Liver (tissue), 3 donors: ENCODE measurements at regions not wholly inside any gene's neighbourhood (a gene's known extent, or its start where the extent isn't known, plus 50 kb on each side); places are given as distances from the start of the nearest gene placed in this dataset.

Source experiments
- ATF3 ChIP-seq: IDR thresholded peaks from 2 replicates; pipeline ENCODE4 v1.6.1; 2016; ENCODE audit warnings: antibody characterized with exemption
- CTCF ChIP-seq: fragments of 150-350 bp; IDR thresholded peaks from 2 replicates; pipeline ENCODE4 v1.5.1; 2017; ENCODE audit warnings: improper control_type of control experiment, low read depth, low read length; ENCODE audit not compliant: missing input control
- EGR1 ChIP-seq, 2 donors: IDR thresholded peaks; 2 replicates each; pipeline ENCODE4 v1.6.1; 2016 to 2018; ENCODE audit warnings: antibody characterized with exemption in 2 of 2, low read depth in 2 of 2
- FOXA1 ChIP-seq: IDR thresholded peaks from 2 replicates; pipeline ENCODE4 v1.6.1; 2016; ENCODE audit warnings: antibody characterized with exemption
- GABPA ChIP-seq, 2 donors: IDR thresholded peaks in 1 of 2; conservative IDR thresholded peaks in 1 of 2; 2 replicates each; pipeline ENCODE4 v1.6.1; 2016; ENCODE audit warnings: antibody characterized with exemption in 2 of 2, mild to moderate bottlenecking in 1 of 2, moderate library complexity in 1 of 2
- MAX ChIP-seq: IDR thresholded peaks from 2 replicates; pipeline ENCODE4 v1.6.1; 2016; ENCODE audit warnings: antibody characterized with exemption
- RAD21 ChIP-seq, 2 donors: IDR thresholded peaks; 2 replicates each; pipeline ENCODE4 v1.6.1; 2016; ENCODE audit warnings: antibody characterized with exemption in 2 of 2, mild to moderate bottlenecking in 2 of 2
- REST ChIP-seq: IDR thresholded peaks from 2 replicates; pipeline ENCODE4 v1.6.1; 2016; ENCODE audit warnings: antibody characterized with exemption, mild to moderate bottlenecking
- YY1 ChIP-seq: IDR thresholded peaks from 2 replicates; pipeline ENCODE4 v1.6.1; 2016; ENCODE audit warnings: antibody characterized with exemption, mild to moderate bottlenecking
- ZBTB33 ChIP-seq: IDR thresholded peaks from 2 replicates; pipeline ENCODE4 v1.6.1; 2016; ENCODE audit warnings: antibody characterized with exemption
- donor health status: healthy.
- donor health status: healthy.

GRCh38 chr2:81412681-81413080, 1108.1 kb upstream of the LRRTM1 start:
- TF ChIP-seq CTCF (no peak), FOXA1 (no peak), EGR1 (IDR thresholded peaks at IDR 0.05; ENCODE audit: low read depth in 2 of 2) (no peak), MAX (no peak), RAD21 (IDR thresholded peaks at IDR 0.05) (no peak), YY1 (no peak), GABPA (IDR thresholded peaks at IDR 0.05 in 1 of 2, conservative IDR thresholded peaks at IDR 0.05 in 1 of 2) (no peak), ATF3 (no peak), REST (no peak), ZBTB33 (no peak)
